NCI-H1105 treated with DMSO at 0.1 percent for 48 hours (cell line): ENCODE measurements at regions not wholly inside any gene's neighbourhood (a gene's known extent, or its start where the extent isn't known, plus 50 kb on each side); places are given as distances from the start of the nearest gene placed in this dataset.
A peak's percentile ranks its signal among the peaks of the same experiment; 100 is the strongest.
"Not testable (repeated sequence)": the region's sequence is repeated elsewhere in the genome, so short reads cannot be mapped to it uniquely, and the experiment has no call there.

Experiments
- DNase-seq: peaks from one replicate; lab custom pipeline; 2025; lab: John Stamatoyannopoulos, UW

GRCh38 chr11:100531290-100531689 is 155.8 kb upstream of the ARHGAP42 start:
- not testable (repeated sequence) for DNase-seq

- DNase-seq = no peak
These were observed 150.1 kb upstream of the ARHGAP42 start for GRCh38 chr11:100536979-100537378.

DNA sequence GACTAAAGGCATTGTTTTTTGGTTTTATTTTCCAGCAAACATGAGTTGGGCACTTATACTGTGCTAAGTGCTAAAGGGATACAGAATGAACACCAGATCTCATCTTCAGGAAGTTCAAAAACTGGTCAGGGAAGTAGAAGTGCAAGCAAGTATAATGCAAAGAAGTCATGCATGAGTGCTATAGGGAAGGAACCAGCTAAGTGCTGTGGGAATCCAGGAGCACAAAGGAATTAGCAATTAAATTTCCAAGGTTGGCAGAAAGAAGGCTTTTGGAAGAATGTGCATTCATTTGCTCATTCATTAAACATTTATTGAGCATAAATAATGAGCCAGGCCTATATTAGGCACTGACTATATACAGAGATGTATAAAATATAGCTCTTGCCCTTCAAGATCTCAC is 143.7 kb upstream of the ARHGAP42 start:
- DNase-seq = no peak

- no peak for DNase-seq
These were observed 141.5 kb upstream of the ARHGAP42 start for GRCh38 chr11:100545556-100545955.

DNA sequence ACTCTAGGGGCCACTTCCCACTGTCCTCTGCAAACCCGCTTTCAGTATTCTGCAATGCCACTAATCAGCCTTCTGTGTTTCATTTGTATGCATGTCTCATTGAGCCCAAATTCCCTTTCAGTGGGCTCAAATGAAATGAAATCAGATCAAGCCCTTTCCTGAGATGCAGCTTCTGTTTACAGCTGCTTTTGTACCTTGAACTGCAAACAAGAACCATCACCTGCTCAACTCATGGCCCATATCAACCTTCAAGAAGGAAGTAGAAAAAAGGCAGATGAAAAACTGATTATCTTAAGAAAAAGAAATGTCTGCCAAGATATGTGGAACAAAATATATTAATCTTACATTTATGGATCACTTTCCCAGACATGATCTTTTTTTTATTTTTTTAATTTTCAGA is 141.1 kb upstream of the ARHGAP42 start:
- DNase-seq = no peak

- DNase-seq = peak; percentile 45
These were observed 140.4 kb upstream of the ARHGAP42 start for GRCh38 chr11:100546714-100547113.

DNA sequence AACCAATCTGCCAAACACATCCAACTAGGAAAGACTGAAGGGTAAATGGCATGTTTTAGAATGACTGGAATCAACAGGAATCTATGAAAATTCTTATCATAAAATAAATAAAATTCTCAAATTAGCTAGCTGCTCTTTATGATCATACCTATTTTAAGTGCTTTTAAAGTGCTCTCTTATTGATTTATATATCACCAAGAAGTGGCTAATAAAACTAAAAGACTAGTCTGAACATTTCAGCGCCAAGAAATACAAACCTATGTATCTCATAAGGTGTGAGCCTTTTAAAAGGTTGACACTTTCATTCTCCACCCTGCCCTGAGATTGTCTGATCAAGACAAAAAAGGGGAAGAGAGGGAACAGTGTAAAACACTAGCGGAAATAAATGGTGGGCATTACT is 136.8 kb upstream of the ARHGAP42 start:
- DNase-seq = no peak

- peak; percentile 77 for DNase-seq
These were observed 136.0 kb upstream of the ARHGAP42 start for GRCh38 chr11:100550912-100551632.

- DNase-seq = no peak
These were observed 131.2 kb upstream of the ARHGAP42 start for GRCh38 chr11:100555931-100556330.

DNA sequence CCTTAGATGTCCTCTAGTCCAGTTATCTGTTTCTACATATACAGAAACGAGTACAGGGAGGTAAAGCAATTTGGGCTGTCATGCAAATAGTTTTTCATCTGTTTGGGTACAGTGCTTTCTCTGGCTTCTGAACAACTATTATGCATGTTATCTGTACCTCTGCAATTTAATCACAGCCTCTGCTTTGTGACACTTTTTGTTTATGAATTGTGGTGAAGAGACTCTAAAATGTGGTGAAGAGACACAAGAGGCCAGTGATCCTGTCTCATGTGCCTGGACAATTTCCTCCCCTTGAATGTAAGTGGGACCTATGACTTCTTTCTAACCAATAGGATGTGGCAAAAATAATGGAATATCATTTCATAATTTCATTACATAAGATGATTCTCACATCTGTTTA is 130.3 kb upstream of the ARHGAP42 start:
- no peak for DNase-seq

GRCh38 chr11:100557830-100558611 is 129.1 kb upstream of the ARHGAP42 start:
- no peak for DNase-seq

DNA sequence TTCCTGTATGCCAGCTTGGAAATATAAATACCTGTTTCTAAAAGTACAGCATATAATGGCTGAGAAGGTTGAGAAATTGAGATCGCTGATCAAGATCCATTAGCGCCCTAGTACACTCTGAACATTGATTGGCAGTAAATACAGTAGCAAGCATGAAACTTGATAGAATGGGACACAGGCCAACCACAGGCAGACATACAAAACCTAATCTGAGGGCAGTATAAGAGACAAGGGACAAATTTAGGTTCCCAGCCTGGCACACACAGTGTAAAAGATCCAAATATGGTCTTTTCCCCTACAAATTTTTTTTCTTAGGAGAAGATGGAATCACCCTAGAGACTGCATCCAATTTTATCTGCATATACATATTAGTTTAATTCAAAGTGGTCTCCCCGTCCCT is 126.5 kb upstream of the ARHGAP42 start:
- DNase-seq = no peak

- DNase-seq = no peak
These were observed 125.8 kb upstream of the ARHGAP42 start for GRCh38 chr11:100561323-100561722.

- no peak for DNase-seq
These were observed 125.0 kb upstream of the ARHGAP42 start for GRCh38 chr11:100562128-100562527.

DNA sequence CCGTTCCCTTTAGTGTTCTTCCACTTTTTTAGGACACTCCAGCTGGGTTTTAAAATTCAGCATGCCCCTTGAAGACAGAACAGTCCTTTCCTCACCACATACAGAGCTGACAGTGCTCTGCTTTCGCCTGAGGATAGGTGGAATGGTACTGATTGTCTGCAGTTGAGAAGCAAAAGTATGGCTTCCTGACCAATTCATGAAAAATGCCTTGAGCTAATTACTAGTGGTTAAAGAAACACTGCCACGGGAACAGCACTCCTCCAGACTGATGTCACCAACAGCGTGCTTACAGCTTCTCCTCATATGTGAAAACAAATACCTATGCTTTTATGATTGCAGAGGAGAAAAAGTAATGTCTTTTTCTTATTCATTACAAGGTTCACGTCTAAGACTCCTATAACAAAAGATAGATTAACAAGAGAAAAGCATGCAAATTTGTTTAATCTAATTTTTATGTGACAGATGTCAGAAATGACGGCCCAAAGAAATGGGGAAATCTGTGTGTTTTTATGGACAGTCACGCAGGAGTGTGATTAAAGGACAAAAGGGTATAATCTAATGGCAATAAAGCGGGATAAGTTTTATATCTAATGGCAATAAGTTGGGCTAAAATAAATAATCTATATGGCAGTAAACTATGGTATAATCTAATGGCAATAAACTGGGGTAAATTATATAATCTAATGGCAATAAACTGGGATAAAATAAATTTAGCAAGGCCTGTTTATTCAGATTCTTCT is 123.4 kb upstream of the ARHGAP42 start:
- no peak for DNase-seq

DNA sequence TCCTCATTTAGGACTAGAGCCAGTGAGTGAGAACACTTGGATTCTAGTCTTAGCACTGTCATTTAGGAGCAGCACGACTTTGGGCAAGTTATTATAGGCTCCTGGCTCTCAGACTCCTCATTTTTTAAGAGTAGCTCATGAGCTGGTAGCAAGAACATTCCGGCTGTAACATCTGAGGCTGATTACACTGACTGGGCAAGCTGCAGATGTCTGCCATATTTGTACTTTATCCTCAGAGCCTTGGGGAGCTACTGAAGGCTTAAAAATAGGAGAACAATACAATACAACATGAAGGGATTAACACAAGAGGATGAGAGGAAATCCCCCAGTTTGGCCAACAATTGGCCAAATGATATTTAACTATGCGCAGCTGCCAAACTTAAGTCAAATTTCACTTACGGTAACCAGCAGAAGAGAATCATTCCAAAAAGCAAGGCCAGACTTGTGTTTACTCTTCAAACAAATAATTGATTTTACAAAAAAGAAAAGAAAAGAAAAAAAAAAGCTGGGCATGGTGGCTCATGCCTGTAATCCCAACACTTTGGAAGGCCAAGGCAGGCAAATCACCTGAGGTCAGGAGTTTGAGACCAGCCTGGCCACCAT is 113.1 kb upstream of the ARHGAP42 start:
- no peak for DNase-seq

GRCh38 chr11:100574894-100575769 is 112.0 kb upstream of the ARHGAP42 start:
- DNase-seq = peak; percentile 31

- DNase-seq = peak; percentile 68
These were observed 111.0 kb upstream of the ARHGAP42 start for GRCh38 chr11:100575860-100576717.

- DNase-seq = no peak
These were observed 110.4 kb upstream of the ARHGAP42 start for GRCh38 chr11:100576718-100577021.

DNA sequence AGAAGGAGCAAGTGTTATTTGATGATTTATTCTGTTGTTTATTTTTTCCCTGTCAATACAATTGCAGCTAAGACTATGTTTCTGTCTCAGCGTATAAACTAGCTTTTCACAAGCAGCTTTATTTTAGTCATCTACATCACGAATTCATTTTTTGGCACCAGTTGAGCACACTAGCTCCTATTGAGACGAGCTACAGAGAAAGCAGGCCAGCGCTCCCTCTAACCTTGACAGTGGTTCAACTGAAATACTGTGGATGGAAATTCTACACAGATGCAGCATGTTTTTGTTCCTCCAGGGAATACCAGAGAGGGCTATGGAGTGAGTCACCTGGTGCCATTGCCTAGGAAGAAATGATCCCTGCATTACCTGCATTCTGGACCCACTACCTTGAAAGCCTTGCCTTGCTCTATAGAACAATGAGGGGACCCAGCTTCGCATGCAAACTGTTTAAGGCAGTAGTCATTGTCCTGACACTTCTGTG is 108.2 kb upstream of the ARHGAP42 start:
- DNase-seq = no peak
